GM21367 (cell line): ENCODE measurements at regions not wholly inside any gene's neighbourhood (a gene's known extent, or its start where the extent isn't known, plus 50 kb on each side); places are given as distances from the start of the nearest gene placed in this dataset.

Source experiments
- ATAC-seq: cut with Tn5 transposase; IDR thresholded peaks from one replicate; pipeline ENCODE4 v1.9.1; 2021; ENCODE audit not compliant: unreplicated experiment

DNA sequence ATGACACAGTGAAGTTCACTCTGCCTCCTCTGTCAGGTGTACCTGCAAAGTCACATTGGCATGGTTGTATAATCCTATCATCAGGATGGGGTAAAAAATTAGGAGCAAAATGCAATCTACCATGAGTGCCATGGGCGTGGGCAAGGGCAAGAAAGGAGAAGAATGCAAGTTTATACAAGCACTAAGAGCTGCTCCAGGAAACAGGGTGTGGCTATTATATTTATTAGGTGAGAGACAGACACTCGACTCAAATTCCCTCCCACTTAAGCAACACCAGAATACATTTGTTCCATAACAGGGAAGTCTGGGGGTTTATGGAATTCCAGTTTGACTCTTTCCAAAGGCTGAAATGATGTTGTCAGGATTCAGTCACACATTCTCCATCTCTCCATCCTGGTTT lies 378.8 kb downstream of the BCOR start:
- ATAC-seq, result no peak

DNA sequence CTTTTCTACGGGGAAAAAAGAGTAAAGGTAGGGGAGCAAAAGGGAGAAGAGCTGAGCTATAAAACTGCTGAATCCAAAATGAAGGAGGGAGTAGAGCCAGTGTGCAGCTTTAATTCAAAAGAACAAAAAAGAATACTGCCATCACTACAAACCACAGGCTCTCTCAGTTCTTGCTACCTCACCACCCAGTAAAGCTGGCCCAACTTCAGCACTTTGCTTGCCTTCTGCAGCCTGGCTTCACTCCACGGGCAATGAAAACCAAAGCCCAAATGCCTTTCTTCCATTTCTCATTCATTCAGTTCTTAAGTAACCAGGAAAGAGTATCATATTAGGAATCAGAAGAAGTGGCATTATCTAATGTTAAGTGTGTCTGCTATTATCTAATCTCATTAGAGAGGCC lies 376.8 kb downstream of the BCOR start:
- ATAC-seq, result no peak

DNA sequence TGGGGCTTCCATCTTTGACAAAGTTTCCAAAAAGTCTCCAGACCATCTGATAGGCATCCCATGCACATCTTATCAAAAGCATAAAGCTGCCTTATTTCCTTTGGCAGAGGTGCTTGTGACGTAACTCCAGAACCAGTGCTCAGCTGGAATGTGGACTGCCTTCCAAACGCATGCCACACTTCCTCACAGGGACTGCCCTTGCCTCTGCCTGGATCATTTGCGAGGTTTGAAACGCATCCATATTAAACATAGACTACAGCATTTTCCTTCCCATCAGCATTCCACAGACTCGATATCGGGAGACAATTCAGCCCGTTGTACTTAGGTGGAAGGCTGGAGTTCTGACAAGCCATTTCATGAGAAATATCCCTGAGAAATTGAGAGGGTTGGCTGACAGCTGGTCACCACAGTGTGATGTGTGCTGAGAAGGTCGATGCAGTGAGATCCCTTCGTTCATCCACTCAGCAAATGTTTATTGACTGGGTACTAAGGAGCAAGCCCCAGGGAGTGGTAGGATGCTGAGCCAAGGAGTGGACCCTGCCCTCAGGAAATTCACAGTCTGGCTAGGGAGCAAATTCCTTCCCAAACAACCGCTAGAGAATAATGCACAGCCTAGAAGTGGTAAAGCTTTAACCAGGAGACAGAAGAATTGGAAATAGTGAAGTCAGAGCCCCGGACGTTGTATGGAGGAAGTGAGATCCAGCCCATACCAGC lies 376.0 kb downstream of the BCOR start:
- ATAC-seq, result no peak

DNA sequence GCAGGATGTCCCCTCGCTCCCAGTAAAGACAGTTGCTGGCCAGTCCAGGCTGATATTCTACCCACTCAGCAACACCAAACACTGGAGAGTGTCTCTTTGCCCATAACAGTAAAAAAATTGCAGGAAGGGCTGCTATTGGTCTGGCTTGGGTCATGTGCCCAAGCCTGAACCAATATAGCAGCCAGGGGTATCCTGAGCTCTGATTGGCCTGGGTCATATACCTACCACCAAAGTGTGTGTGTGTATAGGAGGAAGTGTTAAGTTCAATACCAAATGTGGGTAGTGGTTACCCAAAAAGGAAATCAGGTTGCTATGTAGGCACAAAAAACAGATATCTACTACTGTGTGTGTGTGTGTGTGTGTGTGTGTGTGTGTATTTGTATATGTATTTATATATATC lies 373.2 kb downstream of the BCOR start:
- no peak for ATAC-seq

DNA sequence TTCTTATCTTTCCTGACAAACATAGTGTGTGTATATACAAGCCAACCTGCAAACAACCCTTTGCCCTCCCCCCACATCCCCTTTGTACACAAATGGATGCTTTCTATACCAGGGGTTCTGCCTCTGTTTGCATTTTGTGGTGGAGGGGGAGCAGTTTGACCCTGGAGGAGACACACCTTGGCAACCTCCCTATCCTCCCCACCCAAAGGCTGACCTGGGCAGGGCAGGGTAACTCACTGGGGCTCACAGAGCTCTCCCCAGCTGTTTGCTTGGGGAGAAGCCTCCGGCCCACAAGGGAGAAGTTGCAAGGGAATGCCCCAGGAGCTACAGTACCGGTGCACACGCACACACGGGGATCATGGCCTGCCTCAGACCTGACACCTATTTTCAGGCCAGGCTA lies 372.6 kb downstream of the BCOR start:
- no peak for ATAC-seq

DNA sequence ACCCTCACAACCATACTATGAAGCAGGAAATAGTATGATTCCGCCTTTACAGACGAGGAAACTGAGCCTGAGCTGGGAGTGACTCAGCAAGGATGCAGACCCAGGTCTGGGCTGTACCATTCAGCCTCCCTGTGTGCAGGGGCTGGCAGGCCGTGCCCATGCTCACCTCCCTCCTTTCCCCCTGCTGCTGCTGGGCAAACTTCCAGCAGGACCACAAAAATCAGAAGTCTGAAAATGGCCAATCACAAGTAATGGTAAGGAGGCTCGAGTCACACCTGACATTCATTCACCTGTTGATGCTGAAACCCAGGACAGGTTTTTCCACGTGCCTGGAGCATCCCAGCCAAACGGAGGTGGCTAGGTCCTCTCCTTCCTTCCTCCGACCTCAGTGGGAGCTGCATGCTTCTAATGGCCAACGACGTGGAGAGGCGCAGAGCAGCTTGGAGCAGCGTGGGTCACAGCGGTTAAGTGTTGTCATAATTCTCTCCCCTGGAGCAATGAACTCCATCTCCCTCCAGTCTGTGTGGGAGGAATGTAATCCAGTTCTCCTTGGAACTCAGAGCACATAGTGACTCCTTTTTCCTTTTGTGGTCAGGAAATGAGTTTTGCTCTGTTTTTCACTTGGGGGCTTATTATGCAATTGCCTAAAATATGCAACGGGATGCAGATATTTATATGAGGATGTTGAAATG lies 371.7 kb downstream of the BCOR start:
- no peak for ATAC-seq

DNA sequence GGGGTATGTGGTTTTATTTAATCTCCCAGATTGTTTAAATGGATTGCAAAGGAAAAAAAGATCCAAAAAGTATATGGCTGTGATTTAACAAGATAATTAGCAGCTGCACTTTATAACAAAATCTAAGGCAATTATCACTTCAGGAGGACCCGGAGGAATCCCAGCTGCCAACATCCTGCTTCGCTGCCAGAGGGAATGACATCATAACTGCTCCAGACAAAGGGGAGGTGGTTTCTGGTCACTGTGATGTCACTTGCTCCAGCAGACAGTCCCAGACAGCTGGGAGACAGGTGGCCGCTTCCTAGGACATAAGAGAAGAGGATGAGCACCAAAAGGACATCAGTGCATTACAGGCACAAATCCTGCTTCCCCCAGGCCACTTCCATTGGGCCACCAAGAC lies 371.0 kb downstream of the BCOR start:
- no peak for ATAC-seq

DNA sequence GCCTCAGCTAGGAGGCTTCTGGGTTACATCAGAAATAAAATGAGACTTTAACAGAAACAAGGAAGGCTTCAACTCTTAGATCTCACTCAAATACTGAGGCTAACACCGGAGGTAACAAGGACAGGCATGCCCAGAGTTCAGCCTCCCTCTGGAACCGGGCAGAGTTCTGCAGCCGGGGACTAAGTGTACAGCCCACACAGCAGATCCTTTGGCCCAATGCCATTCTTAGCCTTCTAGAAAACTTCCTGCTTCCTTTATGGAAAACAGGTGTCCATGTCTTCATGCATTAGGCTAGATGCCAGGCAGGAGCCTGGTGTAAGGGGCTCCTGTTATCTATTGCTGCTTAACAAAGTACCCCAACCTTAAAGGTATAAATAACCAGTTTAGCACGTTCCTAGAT lies 369.7 kb downstream of the BCOR start:
- no peak for ATAC-seq

DNA sequence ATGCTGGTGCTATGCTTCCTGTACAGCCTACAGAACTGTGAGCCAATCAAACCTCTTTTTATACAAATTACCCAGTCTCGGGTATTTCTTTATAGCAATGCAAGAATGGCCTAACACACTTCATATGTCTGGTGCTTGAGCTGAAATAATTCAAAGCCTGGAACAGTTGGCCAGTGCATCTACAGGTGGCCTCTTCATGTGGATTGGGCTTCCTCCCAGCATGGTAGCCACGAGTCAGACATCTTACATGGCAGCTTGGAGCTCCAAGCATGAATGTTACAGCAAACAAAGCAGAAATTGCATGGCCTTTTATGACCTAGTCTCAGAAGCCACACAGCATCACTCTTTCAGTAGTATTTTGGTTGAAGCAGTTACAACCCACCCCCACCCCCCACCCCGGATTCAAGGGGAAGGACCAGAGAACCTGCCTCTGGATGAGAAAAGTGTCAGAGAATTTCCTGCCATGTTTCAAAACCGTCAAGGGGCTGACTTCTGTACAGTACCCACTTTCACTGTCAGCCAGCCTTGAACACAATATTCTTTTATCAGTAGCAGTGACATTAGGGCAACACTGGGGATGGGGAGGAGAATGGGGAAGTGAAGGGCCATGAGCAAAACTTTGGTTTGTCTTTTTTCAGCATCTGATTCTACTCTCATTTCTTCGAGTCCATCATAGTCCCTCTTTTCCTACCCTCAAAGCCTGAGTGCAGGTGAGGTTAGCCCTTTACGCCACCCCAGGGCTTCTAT lies 368.7 kb downstream of the BCOR start:
- ATAC-seq, result no peak

DNA sequence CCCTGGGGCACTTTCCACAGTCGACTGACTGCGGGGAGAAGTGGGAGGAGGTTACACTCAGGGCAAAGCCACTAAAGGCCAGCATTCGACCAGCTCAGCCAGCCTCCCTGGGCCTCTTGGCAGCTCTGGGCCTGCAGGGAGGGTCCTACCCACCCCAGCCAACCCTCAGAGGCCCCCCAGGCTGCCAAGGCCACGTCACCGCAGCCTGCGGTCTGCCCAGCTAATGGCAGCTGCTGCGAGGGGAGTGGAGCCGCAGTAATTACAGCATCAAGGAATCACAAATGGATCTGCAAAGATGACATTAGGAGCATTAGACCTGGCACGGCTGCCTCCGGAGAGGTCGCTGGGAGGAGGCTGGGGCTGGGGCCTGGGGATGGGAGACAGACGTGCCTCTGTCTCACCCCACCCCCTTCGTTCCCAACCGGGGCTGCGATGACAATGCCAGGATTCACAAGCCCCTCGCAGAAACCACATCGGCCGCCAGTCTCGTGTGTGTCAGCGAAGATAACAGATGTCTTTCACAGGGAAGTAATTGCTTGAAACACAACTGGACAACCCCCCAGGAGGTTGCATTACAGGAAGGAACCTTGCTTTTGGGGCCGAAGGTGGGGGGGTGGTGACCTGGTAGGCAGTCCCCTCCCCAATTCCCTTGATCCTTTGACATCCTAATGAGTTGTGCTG lies 367.6 kb downstream of the BCOR start:
- no peak for ATAC-seq

DNA sequence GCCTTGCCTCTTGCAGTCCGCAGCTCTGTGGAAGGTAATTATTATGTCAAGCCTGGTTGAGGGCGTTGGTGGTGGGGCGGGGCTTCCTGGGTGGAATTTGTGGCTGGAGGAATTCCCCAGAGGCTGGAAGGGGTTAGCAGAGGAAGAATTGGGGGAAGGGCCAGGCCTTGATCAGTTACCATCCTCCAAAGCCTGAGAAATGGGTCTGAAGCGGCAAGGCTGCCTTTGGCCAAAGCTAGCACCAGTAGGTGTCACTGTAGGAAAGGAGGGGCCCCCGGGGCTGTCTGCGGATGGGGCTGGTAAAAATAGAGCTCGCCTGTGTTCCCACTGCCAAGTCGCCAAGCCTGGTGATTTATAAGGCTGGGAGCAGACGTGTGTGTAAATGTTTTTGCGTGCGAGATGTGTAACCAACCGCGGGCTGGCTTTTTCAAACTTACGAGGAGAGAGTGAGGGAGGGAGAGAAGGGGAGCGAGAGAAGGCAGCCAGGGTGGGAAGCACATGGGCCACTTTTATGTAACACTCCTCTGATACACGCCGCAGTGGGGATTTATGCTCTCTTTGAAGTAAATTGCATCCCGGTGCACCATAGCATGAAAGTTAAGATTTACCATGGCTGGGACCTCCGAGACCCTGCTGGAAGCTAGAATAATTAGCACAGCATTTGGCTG lies 367.0 kb downstream of the BCOR start:
- no peak for ATAC-seq

DNA sequence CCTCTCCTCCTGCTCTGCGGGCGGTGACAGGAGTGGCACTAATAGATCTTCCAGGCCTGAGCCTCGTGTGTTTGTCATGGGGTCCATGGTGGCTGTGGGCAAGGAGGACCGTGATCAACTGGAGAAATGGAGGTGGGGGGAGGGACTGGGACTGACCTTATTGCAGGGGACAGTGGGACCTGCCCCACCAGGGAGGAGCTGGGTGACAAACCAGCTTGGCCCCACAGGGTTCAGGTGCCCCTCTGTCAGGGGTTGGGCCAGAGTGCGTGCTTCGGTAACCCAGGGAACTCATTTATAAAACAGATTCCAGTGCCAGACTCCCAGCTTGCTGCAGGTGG lies 366.5 kb downstream of the BCOR start:
- ATAC-seq, result no peak

DNA sequence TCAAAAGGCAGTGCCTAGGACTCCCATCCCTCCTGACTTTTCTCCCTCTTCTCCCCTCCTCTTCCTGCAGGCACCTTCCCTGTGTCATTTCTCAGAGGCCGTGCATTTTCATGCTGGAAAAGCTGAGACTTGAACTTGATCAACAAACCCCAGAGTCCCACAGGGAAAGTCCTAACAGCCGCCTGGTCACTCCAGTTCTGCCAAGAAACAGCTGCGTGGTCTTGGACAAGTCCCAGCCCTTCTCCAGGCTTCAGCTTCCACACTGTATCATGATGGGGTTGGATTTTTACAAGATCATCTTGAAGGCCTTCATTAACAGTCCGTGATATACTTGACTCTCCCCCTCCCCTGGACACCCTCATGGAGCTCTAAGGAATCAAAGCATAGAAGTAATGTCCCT lies 366.0 kb downstream of the BCOR start:
- ATAC-seq, result no peak

DNA sequence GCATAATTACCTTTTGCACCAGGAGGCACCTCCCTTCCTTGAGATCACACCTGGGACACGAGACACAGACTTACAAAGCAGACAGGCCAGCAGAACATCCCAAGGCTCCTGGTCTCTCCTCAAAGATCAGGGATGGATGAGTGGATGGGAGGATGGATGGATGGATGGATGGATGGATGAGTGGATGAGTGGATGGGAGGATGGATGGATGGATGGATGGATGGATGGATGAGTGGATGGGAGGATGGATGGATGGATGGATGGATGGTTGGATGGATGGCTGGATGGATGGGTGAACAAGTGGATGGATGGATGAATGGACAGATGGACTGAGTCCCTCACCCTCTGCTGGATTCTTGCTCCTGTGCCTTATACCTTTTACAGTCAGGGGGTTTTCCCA lies 364.0 kb downstream of the BCOR start:
- ATAC-seq, result no peak

DNA sequence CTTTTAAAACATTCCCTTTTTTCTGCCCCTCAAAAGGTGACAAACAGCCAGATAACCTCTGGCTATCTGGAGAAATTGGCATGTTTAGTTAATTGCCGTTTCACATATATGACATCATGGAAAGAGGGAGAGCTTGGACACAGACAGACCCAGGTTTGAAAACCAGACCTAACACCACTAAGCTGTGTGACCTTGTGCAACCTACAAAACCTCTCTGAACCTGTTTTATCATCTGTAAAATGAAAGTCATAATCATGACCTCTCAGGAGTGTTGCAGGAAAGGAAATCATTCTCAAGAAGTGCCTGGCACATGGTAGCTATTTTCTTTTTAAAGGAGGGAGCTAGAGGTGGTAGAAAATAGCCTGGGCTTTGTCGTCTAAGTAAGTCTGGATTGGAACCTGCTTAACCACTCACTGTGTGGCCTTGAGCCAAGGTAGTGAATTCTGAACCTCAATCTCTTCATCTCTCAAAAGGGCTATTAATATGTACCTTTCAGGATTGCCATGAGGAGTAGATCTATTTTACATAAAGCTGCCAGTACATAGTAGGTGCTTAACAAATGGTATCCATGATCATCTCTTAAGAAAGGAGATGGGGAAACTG lies 363.5 kb downstream of the BCOR start:
- ATAC-seq, result no peak

DNA sequence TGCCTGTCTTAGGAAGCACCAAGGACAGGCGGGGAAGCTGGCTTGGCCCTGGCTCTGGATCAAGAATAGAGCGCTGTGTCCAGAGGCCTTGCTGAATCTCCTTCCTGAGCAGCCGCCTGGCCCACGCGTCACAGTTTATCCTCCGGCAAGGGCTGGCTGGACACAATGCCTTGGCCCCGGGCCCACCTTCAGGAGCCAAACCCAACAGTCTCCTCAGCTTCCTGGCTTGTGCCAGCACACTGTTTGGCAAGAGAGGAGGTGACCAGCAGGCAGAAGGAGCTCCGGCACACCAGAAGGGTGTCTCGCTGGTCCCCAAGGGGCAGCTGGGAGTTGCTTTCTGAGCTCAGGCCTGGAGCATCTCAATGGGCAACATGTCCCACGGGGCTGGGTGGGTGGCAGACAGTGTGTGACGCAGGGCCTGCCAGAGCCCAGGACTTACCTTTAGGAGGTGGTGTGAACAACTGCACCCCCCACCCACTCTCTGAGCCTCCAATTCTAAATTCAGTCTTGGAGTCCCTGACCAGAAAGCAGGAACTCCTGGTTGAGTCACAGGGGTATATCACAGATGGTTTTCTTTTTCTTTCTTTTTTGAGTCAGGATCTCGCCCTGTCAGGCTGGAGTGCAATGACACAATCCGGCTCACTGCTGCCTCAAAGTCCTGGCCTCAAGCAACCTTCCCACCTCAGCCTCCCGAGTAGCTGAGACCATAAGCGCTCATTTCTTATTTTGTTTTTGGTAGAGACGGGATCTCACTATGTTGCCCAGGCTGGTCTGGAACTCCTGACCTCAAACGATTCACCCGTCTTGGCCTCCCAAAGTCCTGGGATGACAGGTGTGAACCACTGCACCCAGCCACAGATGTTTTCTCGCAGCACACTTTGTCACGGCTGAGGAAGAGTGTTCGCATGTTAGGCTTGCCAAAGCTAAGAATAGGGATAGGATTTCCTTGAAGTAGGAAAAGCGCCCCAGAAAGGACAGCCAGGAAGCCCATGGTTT lies 361.2 kb downstream of the BCOR start:
- no peak for ATAC-seq

DNA sequence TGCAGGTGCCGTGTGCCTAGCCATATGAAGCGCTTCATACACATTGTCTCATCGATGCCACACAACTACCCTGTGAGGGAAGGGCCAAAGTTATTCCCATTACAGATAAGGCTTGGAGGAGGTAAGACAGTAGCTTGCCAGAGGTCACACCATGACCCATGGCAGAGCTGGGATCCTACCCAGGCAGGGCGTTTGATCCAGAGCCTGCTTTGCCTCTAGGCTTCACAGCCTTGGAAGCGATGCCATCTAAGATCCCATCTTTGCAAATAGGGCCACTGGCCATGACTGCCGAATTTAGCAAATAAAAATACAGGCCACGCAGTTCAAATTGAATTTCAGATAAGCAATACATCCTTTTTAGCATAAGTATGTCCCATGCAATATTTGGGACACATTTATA lies 358.2 kb downstream of the BCOR start:
- no peak for ATAC-seq

DNA sequence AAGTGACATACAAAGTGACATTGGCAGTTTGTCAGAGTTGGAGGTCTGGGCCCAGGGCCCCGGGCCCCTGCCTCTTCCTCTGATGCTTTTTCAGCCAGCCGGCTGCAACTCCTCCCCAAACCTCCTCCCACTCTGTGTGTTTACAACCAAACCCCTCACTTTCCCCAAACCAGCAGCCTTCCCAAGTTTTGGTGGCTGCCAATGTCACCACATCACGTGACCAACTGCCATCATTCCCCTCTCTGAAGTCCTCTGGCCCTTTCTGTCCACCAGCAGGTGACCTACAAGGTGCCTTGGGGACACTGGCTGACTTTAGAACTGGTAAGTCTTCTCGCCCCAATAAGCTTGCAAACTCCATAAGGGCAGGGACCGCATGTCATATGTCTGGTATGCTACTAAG lies 357.7 kb downstream of the BCOR start:
- ATAC-seq, result no peak

DNA sequence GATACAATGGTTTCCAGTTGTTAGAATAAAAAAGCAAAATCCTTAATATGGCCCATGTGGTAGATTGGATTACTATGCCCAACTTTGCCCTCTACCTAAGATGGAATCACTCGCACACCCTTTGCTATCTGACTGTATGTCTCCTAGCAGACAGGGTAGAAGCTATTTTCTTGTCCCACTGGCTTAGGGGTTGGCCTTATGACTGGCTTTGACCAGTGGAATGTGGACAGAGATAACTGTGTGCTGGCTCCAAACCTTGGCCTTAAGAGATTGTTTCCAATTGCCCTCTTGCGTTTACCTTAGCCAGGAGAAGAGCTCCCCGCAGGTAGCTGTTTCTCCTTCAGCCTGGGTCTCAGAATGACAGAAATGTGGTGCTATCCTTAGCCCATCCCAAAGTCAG lies 355.9 kb downstream of the BCOR start:
- ATAC-seq, result no peak

DNA sequence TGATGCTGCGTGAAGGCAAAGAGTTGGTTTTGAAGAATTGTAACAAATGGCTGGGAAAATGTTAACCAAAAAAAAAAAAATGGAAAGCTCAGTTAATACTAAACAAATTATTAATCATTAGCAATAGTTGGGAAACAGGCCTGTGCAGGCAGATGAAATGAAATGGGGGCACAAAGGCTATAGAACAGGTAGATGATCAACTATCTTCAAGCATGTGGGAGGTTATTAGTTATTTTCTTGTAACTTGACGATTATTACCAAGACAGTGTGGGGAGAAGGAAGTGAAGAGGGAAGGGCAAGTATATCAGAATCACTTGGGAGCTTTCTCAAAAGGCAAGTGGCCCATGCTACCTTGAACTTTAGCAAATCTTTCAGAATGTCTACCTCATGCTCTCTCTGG lies 351.9 kb downstream of the BCOR start:
- ATAC-seq, result no peak
